ENCODE measurements at regions not wholly inside any gene's neighbourhood (a gene's known extent, or its start where the extent isn't known, plus 50 kb on each side); places are given as distances from the start of the nearest gene placed in this dataset.

- ATAC-seq (no peak), DNase-seq (no peak)
- Histone ChIP-seq H3K36me3 (no peaks in the 10 kb centered on the region), H3K4me3 (no peak overlapping the region), H3K27ac (no peak overlapping the region), H3K27me3 (no peaks in the 10 kb centered on the region), H3K4me1 (no peaks in the 10 kb centered on the region), H3K9me3 (peaks cover 0 to 8% (median 0%) of the 10 kb centered on the region in 11 donors)
- intact Hi-C loops (cut with DNase I), result no loop called here
- TF ChIP-seq, protein P1, sequence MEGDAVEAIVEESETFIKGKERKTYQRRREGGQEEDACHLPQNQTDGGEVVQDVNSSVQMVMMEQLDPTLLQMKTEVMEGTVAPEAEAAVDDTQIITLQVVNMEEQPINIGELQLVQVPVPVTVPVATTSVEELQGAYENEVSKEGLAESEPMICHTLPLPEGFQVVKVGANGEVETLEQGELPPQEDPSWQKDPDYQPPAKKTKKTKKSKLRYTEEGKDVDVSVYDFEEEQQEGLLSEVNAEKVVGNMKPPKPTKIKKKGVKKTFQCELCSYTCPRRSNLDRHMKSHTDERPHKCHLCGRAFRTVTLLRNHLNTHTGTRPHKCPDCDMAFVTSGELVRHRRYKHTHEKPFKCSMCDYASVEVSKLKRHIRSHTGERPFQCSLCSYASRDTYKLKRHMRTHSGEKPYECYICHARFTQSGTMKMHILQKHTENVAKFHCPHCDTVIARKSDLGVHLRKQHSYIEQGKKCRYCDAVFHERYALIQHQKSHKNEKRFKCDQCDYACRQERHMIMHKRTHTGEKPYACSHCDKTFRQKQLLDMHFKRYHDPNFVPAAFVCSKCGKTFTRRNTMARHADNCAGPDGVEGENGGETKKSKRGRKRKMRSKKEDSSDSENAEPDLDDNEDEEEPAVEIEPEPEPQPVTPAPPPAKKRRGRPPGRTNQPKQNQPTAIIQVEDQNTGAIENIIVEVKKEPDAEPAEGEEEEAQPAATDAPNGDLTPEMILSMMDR (IDR thresholded peaks at IDR 0.05), result no peak
- WGBS, 2 donors, result 87 to 94% methylated on average over 2 of the region's 2 CpGs
Observed at GRCh38 chr14:38111046-38111445, 96.7 kb upstream of the SSTR1 start.

DNA sequence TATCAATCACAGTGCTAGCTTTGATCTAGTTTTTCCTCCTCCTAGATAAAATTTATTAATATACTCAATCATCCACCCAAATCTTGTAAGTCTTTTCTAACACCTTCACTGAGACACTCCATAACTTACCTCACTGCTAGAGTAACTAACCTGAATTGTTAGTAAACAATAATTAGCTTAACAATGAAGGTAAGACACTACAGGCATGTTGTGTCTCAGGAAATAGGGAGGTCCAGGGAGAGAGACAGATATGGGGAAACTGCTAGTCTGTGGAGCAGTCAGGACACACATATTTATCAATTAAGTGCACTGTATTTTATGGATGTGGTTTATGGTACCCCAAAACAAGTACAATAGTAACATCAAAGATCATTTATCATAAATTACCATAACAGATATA lies 94.2 kb upstream of the SSTR1 start:
- DNase-seq, result no peak
- intact Hi-C loops (cut with DNase I), result no loop called here
- Histone ChIP-seq H3K9me3 (peaks cover 0 to 5% (median 0%) of the 10 kb centered on the region in 11 donors), H3K4me1 (no peaks in the 10 kb centered on the region), H3K36me3 (no peaks in the 10 kb centered on the region), H3K27me3 (no peaks in the 10 kb centered on the region), H3K27ac (no peak overlapping the region), H3K4me3 (no peak overlapping the region)
- TF ChIP-seq, protein P1 (IDR thresholded peaks at IDR 0.05), result no peak
- no peak for ATAC-seq

DNA sequence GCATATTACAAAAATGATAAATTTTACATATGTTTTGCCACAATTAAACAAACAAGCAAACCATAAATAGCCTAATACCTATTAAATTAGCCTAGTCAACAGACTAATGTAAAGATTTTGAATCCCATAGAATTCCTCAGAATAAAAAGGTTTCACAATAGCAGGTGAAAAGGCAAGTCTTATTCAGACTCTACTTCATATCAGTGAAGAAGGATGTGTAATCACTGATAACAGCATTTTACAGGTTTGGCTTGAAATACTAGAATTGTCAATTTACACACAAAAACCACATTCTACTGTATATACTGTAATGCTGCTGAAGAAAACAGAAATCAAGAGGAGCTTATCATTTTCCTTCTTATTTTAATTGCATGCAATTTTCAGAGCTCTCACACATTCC lies 90.8 kb upstream of the SSTR1 start:
- TF ChIP-seq, protein P1 (IDR thresholded peaks at IDR 0.05), result no peak
- no peak for ATAC-seq
- Histone ChIP-seq H3K4me1 (no peaks in the 10 kb centered on the region), H3K27me3 (no peaks in the 10 kb centered on the region), H3K27ac (no peak overlapping the region), H3K36me3 (no peaks in the 10 kb centered on the region), H3K4me3 (no peak overlapping the region), H3K9me3 (peaks cover 0 to 5% (median 0%) of the 10 kb centered on the region in 11 donors)
- DNase-seq, result no peak
- intact Hi-C loops (cut with DNase I), result no loop called here

DNA sequence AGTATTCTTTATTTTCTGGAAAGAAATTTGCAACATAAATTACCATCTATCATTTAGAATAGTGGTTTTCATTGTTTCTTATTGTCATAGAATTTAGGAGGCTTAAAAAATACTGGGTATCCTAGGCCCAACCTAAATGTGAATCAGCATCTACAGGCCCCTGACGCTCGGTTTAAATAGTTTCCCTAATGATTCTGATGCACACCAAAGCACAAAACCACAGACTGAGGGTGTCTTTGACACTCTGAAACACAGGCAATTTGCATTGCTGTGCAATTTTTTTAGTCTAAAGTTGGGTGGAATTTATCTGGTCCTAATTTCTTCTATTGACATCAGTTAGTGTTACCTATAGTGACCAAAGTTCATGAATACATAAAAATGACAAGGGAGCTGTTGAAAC lies 87.6 kb upstream of the SSTR1 start:
- intact Hi-C loops (cut with DNase I), result no loop called here
- no peak for ATAC-seq
- H3K27ac ChIP-seq, result no peak overlapping the region

More for the DNA sequence above, 87.6 kb upstream of the SSTR1 start:
- Histone ChIP-seq H3K9me3 (peaks cover 0 to 5% (median 0%) of the 10 kb centered on the region in 11 donors), H3K36me3 (no peaks in the 10 kb centered on the region), H3K27me3 (no peaks in the 10 kb centered on the region), H3K4me1 (no peaks in the 10 kb centered on the region), H3K4me3 (no peak overlapping the region)
- WGBS, 2 donors, result 82 to 86% methylated on average over 2 of the region's 2 CpGs
- DNase-seq, result no peak
- TF ChIP-seq, protein P1 (IDR thresholded peaks at IDR 0.05), result no peak

All from heart right ventricle (tissue), 16 donors.